ENCODE measurements at regions not wholly inside any gene's neighbourhood (a gene's known extent, or its start where the extent isn't known, plus 50 kb on each side); places are given as distances from the start of the nearest gene placed in this dataset.

- H3K9ac ChIP-seq (ENCODE audit: insufficient read depth in 1 of 2, low read depth in 2 of 2, low read length in 2 of 2), result no peak overlapping the region
- CTCF ChIA-PET (ENCODE audit: low intra/inter-chr PET ratio), result no interaction called here
- H3K4me2 ChIP-seq (ENCODE audit: insufficient read depth, low read length), result no peak overlapping the region
- H3K4me3 ChIP-seq, result no peak overlapping the region
- FAIRE-seq (no peak), DNase-seq (ENCODE audit: extremely low read depth in 1 of 4, low spot score in 3 of 4) (no peak), ATAC-seq (no peak)
- H3K4me1 ChIP-seq (replicated peaks in 1 of 2; ENCODE audit: control insufficient read depth in 2 of 2, insufficient read depth in 2 of 2, low read length in 2 of 2), result no peaks in the 10 kb centered on the region
- intact Hi-C loops (cut with micrococcal nuclease), result no loop called here
- H3K79me2 ChIP-seq (ENCODE audit: control insufficient read depth, insufficient read depth, low read length), result no peaks in the 10 kb centered on the region
- in situ Hi-C loops (cut with MboI), result no loop called here
- no peaks in the 10 kb centered on the region for H4K20me1 ChIP-seq (replicated peaks; ENCODE audit: control insufficient read depth, insufficient read depth, low read length)
- H3K36me3 ChIP-seq (ENCODE audit: control insufficient read depth, insufficient read depth, low read length), result no peaks in the 10 kb centered on the region
- POLR2A ChIA-PET, result no interaction called here
- H3K9me3 ChIP-seq (replicated peaks; ENCODE audit: control insufficient read depth, insufficient read depth, low read depth, low read length), result no peaks in the 10 kb centered on the region
- H3K27ac ChIP-seq (ENCODE audit: extremely low read depth, low read depth, low read length), result no peak overlapping the region
- no peak overlapping the region for H2AFZ ChIP-seq (ENCODE audit: low read depth, low read length)
- H3K9me1 ChIP-seq (ENCODE audit: control insufficient read depth, insufficient read depth, low read length), result no peaks in the 10 kb centered on the region
- TF ChIP-seq KLF13 (tag; IDR thresholded peaks at IDR 0.05; ENCODE audit: borderline replicate concordance, low read depth) (no peak), RUNX1 (IDR thresholded peaks at IDR 0.05; ENCODE audit: low read depth) (no peak), PHF8 (IDR thresholded peaks at IDR 0.05; ENCODE audit: borderline replicate concordance, low read length) (no peak), RBM25 (IDR thresholded peaks at IDR 0.05; ENCODE audit: low read depth, low read length, severe bottlenecking) (no peak), CTCF (IDR thresholded peaks at IDR 0.05 in 2 of 3, conservative IDR thresholded peaks at IDR 0.05 in 1 of 3; ENCODE audit: insufficient read depth in 2 of 3, low read depth in 1 of 3, low read length in 3 of 3) (no peak), ZNF668 (CRISPR knock-in tag; IDR thresholded peaks at IDR 0.05) (no peak), ADNP (tag; IDR thresholded peaks at IDR 0.05) (no peak), RBM34 (IDR thresholded peaks at IDR 0.05; ENCODE audit: borderline replicate concordance, insufficient read depth, low read length) (no peak), MEIS2 (IDR thresholded peaks at IDR 0.05; ENCODE audit: partially characterized antibody) (no peak), POLR2G (IDR thresholded peaks at IDR 0.05; ENCODE audit: low read depth, low read length) (no peak), NCOA2 (IDR thresholded peaks at IDR 0.05; ENCODE audit: partially characterized antibody in 2 of 2) (no peak), HNRNPL (IDR thresholded peaks at IDR 0.05; ENCODE audit: low read depth, low read length) (no peak), ZFP36 (IDR thresholded peaks at IDR 0.05; ENCODE audit: low read depth, low read length, partially characterized antibody) (no peak), SREBF2 (CRISPR knock-in tag; IDR thresholded peaks at IDR 0.05) (no peak), GABPB2 (CRISPR knock-in tag; conservative IDR thresholded peaks at IDR 0.05) (no peak), BHLHE40 (IDR thresholded peaks at IDR 0.05; ENCODE audit: low read length) (no peak), NFRKB (IDR thresholded peaks at IDR 0.05; ENCODE audit: low read depth) (no peak)
- TF ChIP-seq, protein P1, sequence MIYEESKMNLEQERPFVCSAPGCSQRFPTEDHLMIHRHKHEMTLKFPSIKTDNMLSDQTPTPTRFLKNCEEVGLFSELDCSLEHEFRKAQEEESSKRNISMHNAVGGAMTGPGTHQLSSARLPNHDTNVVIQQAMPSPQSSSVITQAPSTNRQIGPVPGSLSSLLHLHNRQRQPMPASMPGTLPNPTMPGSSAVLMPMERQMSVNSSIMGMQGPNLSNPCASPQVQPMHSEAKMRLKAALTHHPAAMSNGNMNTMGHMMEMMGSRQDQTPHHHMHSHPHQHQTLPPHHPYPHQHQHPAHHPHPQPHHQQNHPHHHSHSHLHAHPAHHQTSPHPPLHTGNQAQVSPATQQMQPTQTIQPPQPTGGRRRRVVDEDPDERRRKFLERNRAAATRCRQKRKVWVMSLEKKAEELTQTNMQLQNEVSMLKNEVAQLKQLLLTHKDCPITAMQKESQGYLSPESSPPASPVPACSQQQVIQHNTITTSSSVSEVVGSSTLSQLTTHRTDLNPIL (CRISPR knock-in tag; IDR thresholded peaks at IDR 0.05), result no peak
- no peaks in the 10 kb centered on the region for H3K27me3 ChIP-seq (ENCODE audit: control insufficient read depth in 2 of 2, insufficient read depth in 2 of 2, low read length in 2 of 2)
- no TSS peak for BruUV-seq (replicated peaks)
- WGBS (ENCODE audit: insufficient coverage, low coverage, missing lambda C conversion rate), result 2% methylated on average over 7 of the region's 7 CpGs
Measured at GRCh38 chr1:232379063-232379434, 250.9 kb downstream of the SIPA1L2 start.

Measured in K562 (cell line).